Panc1 (cell line): ENCODE measurements at regions not wholly inside any gene's neighbourhood (a gene's known extent, or its start where the extent isn't known, plus 50 kb on each side); places are given as distances from the start of the nearest gene placed in this dataset.

Source experiments
- CTCF ChIP-seq: fragments of 450-650 bp; IDR thresholded peaks from 2 replicates; pipeline ENCODE4 v1.5.1; 2017; ENCODE audit warnings: mild to moderate bottlenecking
- POLR2AphosphoS5 ChIP-seq: IDR thresholded peaks from 2 replicates; pipeline ENCODE4 v1.6.1; 2012; ENCODE audit warnings: mild to moderate bottlenecking, low read depth, low read length, moderate library complexity
- REST ChIP-seq, 2 experiments: IDR thresholded peaks; 2 replicates each; pipeline ENCODE4 v1.6.1; 2011 to 2012; ENCODE audit warnings: low read depth in 2 of 2, control low read depth in 1 of 2, low read length in 1 of 2, mild to moderate bottlenecking in 1 of 2, moderate library complexity in 1 of 2; ENCODE audit not compliant: insufficient read depth in 1 of 2

GRCh38 chr5:174901336-174901735 is 177.0 kb downstream of the MSX2 start:
- TF ChIP-seq CTCF (no peak), POLR2AphosphoS5 (no peak), REST (IDR thresholded peaks at IDR 0.05; ENCODE audit: insufficient read depth in 1 of 2, low read depth in 2 of 2, low read length in 1 of 2) (no peak)
